ENCODE measurements at regions not wholly inside any gene's neighbourhood (a gene's known extent, or its start where the extent isn't known, plus 50 kb on each side); places are given as distances from the start of the nearest gene placed in this dataset.
"Not testable (repeated sequence)": the region's sequence is repeated elsewhere in the genome, so short reads cannot be mapped to it uniquely, and the experiment has no call there.

GRCh38 chr9:124164811-124165210 is 92.9 kb upstream of the NEK6 start:
- DNase-seq (ENCODE audit: low read depth), result no peak

GRCh38 chr9:124174433-124174832 is 83.3 kb upstream of the NEK6 start:
- DNase-seq (ENCODE audit: low read depth), result no peak

GRCh38 chr9:124177522-124177921 is 80.2 kb upstream of the NEK6 start:
- not testable (repeated sequence) for DNase-seq (ENCODE audit: low read depth)

GRCh38 chr9:124179196-124180071 is 78.3 kb upstream of the NEK6 start:
- DNase-seq (ENCODE audit: low read depth), result no peak

- DNase-seq (ENCODE audit: low read depth), result peak; percentile 18
Observed at GRCh38 chr9:124180557-124180956, 77.2 kb upstream of the NEK6 start.

- DNase-seq (ENCODE audit: low read depth), result no peak
Observed at GRCh38 chr9:124182741-124183140, 75.0 kb upstream of the NEK6 start.

- no peak for DNase-seq (ENCODE audit: low read depth)
Observed at GRCh38 chr9:124183772-124184171, 74.0 kb upstream of the NEK6 start.

GRCh38 chr9:124185413-124185812 is 72.3 kb upstream of the NEK6 start:
- no peak for DNase-seq (ENCODE audit: low read depth)

GRCh38 chr9:124187311-124187710 is 70.4 kb upstream of the NEK6 start:
- no peak for DNase-seq (ENCODE audit: low read depth)

- DNase-seq (ENCODE audit: low read depth), result no peak
Observed at GRCh38 chr9:124188331-124189110, 69.2 kb upstream of the NEK6 start.

- no peak for DNase-seq (ENCODE audit: low read depth)
Observed at GRCh38 chr9:124190761-124191160, 67.0 kb upstream of the NEK6 start.

- DNase-seq (ENCODE audit: low read depth), result no peak
Observed at GRCh38 chr9:124191691-124192395, 65.9 kb upstream of the NEK6 start.

- no peak for DNase-seq (ENCODE audit: low read depth)
Observed at GRCh38 chr9:124196814-124197176, 61.0 kb upstream of the NEK6 start.

- no peak for DNase-seq (ENCODE audit: low read depth)
Observed at GRCh38 chr9:124197177-124198095, 60.3 kb upstream of the NEK6 start.

- no peak for DNase-seq (ENCODE audit: low read depth)
Observed at GRCh38 chr9:124198331-124198730, 59.4 kb upstream of the NEK6 start.

- DNase-seq (ENCODE audit: low read depth), result no peak
Observed at GRCh38 chr9:124198948-124199347, 58.8 kb upstream of the NEK6 start.

- no peak for DNase-seq (ENCODE audit: low read depth)
Observed at GRCh38 chr9:124199474-124199873, 58.3 kb upstream of the NEK6 start.

- no peak for DNase-seq (ENCODE audit: low read depth)
Observed at GRCh38 chr9:124202447-124202971, 55.2 kb upstream of the NEK6 start.

- DNase-seq (ENCODE audit: low read depth), result no peak
Observed at GRCh38 chr9:124205686-124206352, 51.9 kb upstream of the NEK6 start.

- DNase-seq (ENCODE audit: low read depth), result no peak
Observed at GRCh38 chr9:124206391-124206790, 51.4 kb upstream of the NEK6 start.

Measured in LHCN-M2 (cell line).